ENCODE measurements at regions not wholly inside any gene's neighbourhood (a gene's known extent, or its start where the extent isn't known, plus 50 kb on each side); places are given as distances from the start of the nearest gene placed in this dataset.

GRCh38 chr5:2863133-2863532 lies 111.7 kb upstream of the IRX2 start:
- TF ChIP-seq ZNF134 (CRISPR knock-in tag; conservative IDR thresholded peaks at IDR 0.05): no peak
- no peak for TF ChIP-seq ATF7 (IDR thresholded peaks at IDR 0.05)
- TF ChIP-seq NRF1 (conservative IDR thresholded peaks at IDR 0.05 in 1 of 2, IDR thresholded peaks at IDR 0.05 in 1 of 2): no peak
- no peak for TF ChIP-seq NCOA2 (IDR thresholded peaks at IDR 0.05; ENCODE audit: partially characterized antibody in 2 of 2)
- TF ChIP-seq U2AF1 (optimal IDR thresholded peaks at IDR 0.05; ENCODE audit: low read depth, low read length): no peak
- no peak for TF ChIP-seq SMARCA5 (IDR thresholded peaks at IDR 0.05)
- TF ChIP-seq MYC (IDR thresholded peaks at IDR 0.05; ENCODE audit: low read depth, low read length): no peak
- TF ChIP-seq MYC (CRISPR knock-in tag; IDR thresholded peaks at IDR 0.05; ENCODE audit: borderline replicate concordance, low read depth): no peak
- no peak for TF ChIP-seq CBFB (CRISPR knock-in tag; IDR thresholded peaks at IDR 0.05)
- TF ChIP-seq FOS (IDR thresholded peaks at IDR 0.05; ENCODE audit: extremely low read depth, insufficient read length): no peak
